Esophagus muscularis mucosa (tissue), 4 donors: ENCODE measurements at regions not wholly inside any gene's neighbourhood (a gene's known extent, or its start where the extent isn't known, plus 50 kb on each side); places are given as distances from the start of the nearest gene placed in this dataset.

Experiments used
- DNase-seq: peaks from one replicate; pipeline ENCODE4 v3.0.0-alpha.2; 2017; ENCODE audit errors: extremely low spot score
- H3K27ac ChIP-seq, 4 donors: fragments of 200-600 bp; sonication (generic); replicated peaks in 1 of 4; 1 replicate in 3 of 4; 2 replicates in 1 of 4; pipeline ENCODE4 v1.5.1; 2016 to 2019; ENCODE audit warnings: mild to moderate bottlenecking in 1 of 4
- H3K27me3 ChIP-seq, 4 donors: fragments of 200-600 bp; sonication (generic); one replicate each; pipeline versions ENCODE4 v1.5.1 to v1.6.0; 2016 to 2019
- H3K36me3 ChIP-seq, 4 donors: fragments of 200-600 bp; sonication (generic); one replicate each; pipeline ENCODE4 v1.5.1; 2016 to 2019
- H3K4me1 ChIP-seq, 4 donors: fragments of 200-600 bp; sonication (generic); one replicate each; pipeline ENCODE4 v1.5.1; 2016 to 2019
- H3K4me3 ChIP-seq, 4 donors: fragments of 200-600 bp; sonication (generic); 1 replicate in 2 of 4; 2 replicates in 2 of 4; pipeline ENCODE4 v1.5.1; 2016 to 2019; ENCODE audit warnings: mild to moderate bottlenecking in 4 of 4, moderate library complexity in 1 of 4
- H3K9me3 ChIP-seq, 4 donors: fragments of 200-600 bp; sonication (generic); 1 replicate in 3 of 4; 2 replicates in 1 of 4; pipeline ENCODE4 v1.5.1; 2016 to 2019
- EP300 ChIP-seq: sonication (generic); formaldehyde crosslinking; IDR thresholded peaks from one replicate; pipeline ENCODE4 v1.6.1; 2017; ENCODE audit warnings: antibody characterized with exemption
- POLR2A ChIP-seq: fragments of 450-650 bp; IDR thresholded peaks from one replicate; pipeline ENCODE4 v1.6.1; 2017; ENCODE audit warnings: antibody characterized with exemption, moderate library complexity, mild to moderate bottlenecking, low read depth
- POLR2AphosphoS5 ChIP-seq, 2 donors: sonication (generic); formaldehyde crosslinking; IDR thresholded peaks; one replicate each; pipeline ENCODE4 v1.6.1; 2017; ENCODE audit warnings: antibody characterized with exemption in 2 of 2
- WGBS: methylation state at CpG from one replicate; pipeline ENCODE4 v1.1.5; 2018; 5-methylcytosine and 5-hydroxymethylcytosine counted together
- intact Hi-C: fragments of 100-400 bp; cut with DNase I; formaldehyde crosslinking; loops from one replicate; pipeline ENCODE4 v1.15.1; 2023
- TF ChIP-seq, protein P1 (sequence below), 3 experiments: fragments of 200-600 bp in 2 of 3; fragments of 450-650 bp in 1 of 3; sonication (generic) in 2 of 3; IDR thresholded peaks; one replicate each; pipeline ENCODE4 v1.5.1; 2017 to 2019; ENCODE audit warnings: antibody characterized with exemption in 3 of 3, mild to moderate bottlenecking in 2 of 3, moderate library complexity in 1 of 3

DNA sequence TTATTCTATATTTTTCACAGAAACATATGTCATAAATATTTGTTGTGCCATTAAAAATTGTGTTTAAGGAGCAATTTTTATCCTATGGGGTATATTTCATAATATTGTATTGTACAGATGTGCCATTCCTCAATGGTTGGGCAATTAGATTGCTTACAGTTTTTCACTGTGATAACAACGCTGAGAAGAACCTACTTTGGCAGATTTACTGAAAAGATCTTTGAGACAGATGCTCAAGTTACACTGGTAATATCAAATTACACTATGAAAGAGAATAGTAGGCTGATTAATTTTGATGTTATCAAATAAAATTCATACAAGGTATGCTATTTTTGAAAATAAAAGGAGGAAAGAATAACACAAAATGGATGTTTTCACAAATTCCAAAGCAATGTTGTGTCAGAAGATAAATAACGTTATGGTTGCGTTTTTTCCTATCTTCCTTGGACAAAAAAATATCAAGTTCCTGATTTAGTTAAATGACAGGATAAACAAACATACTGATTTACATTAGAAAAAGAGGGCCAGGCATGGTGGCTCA is 335.1 kb upstream of the ZNF521 start:
- WGBS: 69% methylated on average over 3 of the region's 3 CpGs
- H3K4me1 ChIP-seq: no peaks in the 10 kb centered on the region
- no peaks in the 10 kb centered on the region for H3K9me3 ChIP-seq
- no peaks in the 10 kb centered on the region for H3K27me3 ChIP-seq
- H3K4me3 ChIP-seq: no peak overlapping the region
- no peak overlapping the region for H3K27ac ChIP-seq
- no peak for DNase-seq
- intact Hi-C loops: no loop called here
- no peaks in the 10 kb centered on the region for H3K36me3 ChIP-seq
- TF ChIP-seq, protein P1, sequence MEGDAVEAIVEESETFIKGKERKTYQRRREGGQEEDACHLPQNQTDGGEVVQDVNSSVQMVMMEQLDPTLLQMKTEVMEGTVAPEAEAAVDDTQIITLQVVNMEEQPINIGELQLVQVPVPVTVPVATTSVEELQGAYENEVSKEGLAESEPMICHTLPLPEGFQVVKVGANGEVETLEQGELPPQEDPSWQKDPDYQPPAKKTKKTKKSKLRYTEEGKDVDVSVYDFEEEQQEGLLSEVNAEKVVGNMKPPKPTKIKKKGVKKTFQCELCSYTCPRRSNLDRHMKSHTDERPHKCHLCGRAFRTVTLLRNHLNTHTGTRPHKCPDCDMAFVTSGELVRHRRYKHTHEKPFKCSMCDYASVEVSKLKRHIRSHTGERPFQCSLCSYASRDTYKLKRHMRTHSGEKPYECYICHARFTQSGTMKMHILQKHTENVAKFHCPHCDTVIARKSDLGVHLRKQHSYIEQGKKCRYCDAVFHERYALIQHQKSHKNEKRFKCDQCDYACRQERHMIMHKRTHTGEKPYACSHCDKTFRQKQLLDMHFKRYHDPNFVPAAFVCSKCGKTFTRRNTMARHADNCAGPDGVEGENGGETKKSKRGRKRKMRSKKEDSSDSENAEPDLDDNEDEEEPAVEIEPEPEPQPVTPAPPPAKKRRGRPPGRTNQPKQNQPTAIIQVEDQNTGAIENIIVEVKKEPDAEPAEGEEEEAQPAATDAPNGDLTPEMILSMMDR (IDR thresholded peaks at IDR 0.05): no peak
- no peak for TF ChIP-seq POLR2A
- TF ChIP-seq EP300: no peak
- TF ChIP-seq POLR2AphosphoS5 (IDR thresholded peaks at IDR 0.05): no peak

DNA sequence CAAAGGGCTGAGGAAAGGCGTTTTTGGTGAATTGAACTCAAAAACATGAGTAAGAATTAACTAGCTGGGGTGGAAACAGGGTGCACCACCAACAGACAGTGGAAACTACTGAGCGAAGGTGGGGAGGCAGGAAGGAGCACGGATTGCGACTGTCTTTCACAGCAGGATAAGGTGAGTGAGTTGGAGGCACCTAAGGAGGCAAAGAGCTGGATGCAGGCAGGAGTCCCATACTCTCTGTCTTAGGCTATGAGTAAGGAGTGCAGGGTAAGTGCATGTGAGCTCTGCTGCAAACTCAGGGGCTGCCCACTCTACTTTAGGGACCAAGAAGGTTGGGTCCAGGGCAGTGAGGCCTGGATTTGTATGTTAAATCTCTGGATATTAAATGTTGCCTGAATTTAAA is 333.1 kb upstream of the ZNF521 start:
- intact Hi-C loops: no loop called here
- no peak for DNase-seq
- no peaks in the 10 kb centered on the region for H3K4me1 ChIP-seq
- H3K9me3 ChIP-seq: no peaks in the 10 kb centered on the region
- WGBS: 78% methylated on average over 4 of the region's 4 CpGs
- TF ChIP-seq POLR2AphosphoS5 (IDR thresholded peaks at IDR 0.05) (no peak), POLR2A (no peak), EP300 (no peak)
- TF ChIP-seq, protein P1 (IDR thresholded peaks at IDR 0.05): no peak
- no peak overlapping the region for H3K27ac ChIP-seq
- no peaks in the 10 kb centered on the region for H3K36me3 ChIP-seq
- H3K4me3 ChIP-seq: no peak overlapping the region
- H3K27me3 ChIP-seq: no peaks in the 10 kb centered on the region

DNA sequence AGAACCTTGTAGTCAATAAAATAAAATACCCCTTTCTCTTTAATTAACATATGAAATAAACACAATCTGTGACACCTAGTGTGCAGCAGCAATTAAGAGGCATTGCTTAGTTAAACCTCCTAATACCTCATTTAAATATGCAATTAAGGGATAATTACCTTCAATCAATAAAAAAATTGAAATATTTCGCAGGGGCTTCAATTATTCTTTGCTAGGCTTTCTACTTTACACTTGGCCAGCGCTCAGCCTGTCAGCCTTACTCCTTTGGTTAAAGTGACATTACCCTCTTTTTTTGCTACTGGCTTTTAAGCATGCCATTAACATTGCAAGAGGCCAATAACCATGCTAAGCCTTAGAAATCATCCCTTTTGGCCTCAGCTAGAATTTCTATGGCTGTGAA is 327.5 kb upstream of the ZNF521 start:
- DNase-seq: no peak
- Histone ChIP-seq H3K27me3 (no peaks in the 10 kb centered on the region), H3K27ac (no peak overlapping the region), H3K36me3 (no peaks in the 10 kb centered on the region), H3K9me3 (no peaks in the 10 kb centered on the region), H3K4me3 (no peak overlapping the region), H3K4me1 (no peaks in the 10 kb centered on the region)
- intact Hi-C loops: no loop called here
- TF ChIP-seq EP300: no peak
- TF ChIP-seq, protein P1 (IDR thresholded peaks at IDR 0.05): no peak
- 77% methylated on average over 2 of the region's 2 CpGs for WGBS

DNA sequence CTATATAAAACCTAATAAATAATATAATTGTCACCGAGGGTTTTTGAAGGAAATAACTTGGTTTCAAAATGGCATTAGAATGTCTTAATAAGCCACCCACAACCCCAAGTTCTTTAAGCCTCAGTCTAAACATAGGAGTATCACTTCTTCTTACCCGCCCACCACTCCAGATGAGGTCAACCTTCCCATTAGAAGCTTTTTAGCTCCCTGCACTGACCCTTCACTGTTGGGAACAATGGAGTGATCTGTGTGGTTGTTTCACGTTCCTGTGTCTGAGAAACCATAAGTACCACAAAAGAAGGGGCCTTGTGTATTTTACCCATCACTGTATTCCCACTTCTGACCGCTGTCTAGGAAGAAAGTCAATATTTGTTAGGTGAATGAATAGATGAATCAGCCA is 326.3 kb upstream of the ZNF521 start:
- Histone ChIP-seq H3K4me3 (no peak overlapping the region), H3K4me1 (no peaks in the 10 kb centered on the region), H3K36me3 (no peaks in the 10 kb centered on the region), H3K27me3 (no peaks in the 10 kb centered on the region), H3K27ac (no peak overlapping the region), H3K9me3 (no peaks in the 10 kb centered on the region)
- 84% methylated on average over 4 of the region's 4 CpGs for WGBS
- no peak for DNase-seq
- TF ChIP-seq POLR2A (no peak), EP300 (no peak), POLR2AphosphoS5 (IDR thresholded peaks at IDR 0.05) (no peak)
- TF ChIP-seq, protein P1 (IDR thresholded peaks at IDR 0.05): no peak
- intact Hi-C loops: no loop called here

DNA sequence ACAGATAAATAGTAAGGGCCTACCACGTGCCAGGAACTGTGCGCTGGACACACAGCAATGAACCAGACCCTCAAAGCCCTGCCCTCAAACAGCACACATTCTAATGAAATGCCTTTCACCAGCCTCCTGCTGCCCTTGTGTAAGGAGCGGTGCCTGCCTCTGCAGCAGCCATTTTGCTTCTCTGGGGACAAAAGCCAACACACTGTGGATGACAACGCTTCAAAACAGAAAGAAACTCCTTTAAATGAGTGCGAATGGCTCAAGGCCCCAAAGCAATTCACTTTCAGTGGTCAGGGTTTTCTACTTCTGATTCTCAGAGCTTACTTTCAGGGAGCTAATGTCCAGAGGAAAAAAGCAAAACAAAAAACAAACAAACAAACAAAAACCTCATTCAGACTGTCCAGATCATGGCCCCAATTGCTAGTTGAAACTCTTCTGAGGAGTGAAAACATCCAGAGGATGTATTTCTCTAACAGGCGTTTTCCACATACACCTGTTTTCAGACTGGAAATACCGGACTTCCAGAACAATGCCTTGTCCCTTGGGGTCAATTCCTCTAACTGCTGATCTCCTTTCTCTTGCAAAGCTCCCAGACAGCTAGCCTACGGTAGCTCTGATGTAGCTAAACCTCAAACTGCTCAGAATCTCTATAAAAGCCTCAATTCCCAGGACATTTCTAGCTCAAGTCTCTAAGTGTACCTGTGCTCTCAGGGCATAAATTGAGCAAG is 323.3 kb upstream of the ZNF521 start:
- intact Hi-C loops: no loop called here
- H3K9me3 ChIP-seq: no peaks in the 10 kb centered on the region
- TF ChIP-seq EP300 (no peak), POLR2A (no peak), POLR2AphosphoS5 (IDR thresholded peaks at IDR 0.05) (no peak)
- TF ChIP-seq, protein P1 (IDR thresholded peaks at IDR 0.05): no peak
- no peak overlapping the region for H3K4me3 ChIP-seq
- no peak for DNase-seq
- no peaks in the 10 kb centered on the region for H3K27me3 ChIP-seq
- WGBS: 71% methylated on average over 8 of the region's 8 CpGs
- H3K27ac ChIP-seq: no peak overlapping the region
- no peaks in the 10 kb centered on the region for H3K4me1 ChIP-seq
- no peaks in the 10 kb centered on the region for H3K36me3 ChIP-seq
